Left ventricle myocardium inferior (tissue), 1 donor: ENCODE measurements at regions not wholly inside any gene's neighbourhood (a gene's known extent, or its start where the extent isn't known, plus 50 kb on each side); places are given as distances from the start of the nearest gene placed in this dataset.

Source experiments
- DNase-seq: peaks from one replicate; pipeline ENCODE4 v3.0.0-alpha.2; 2020
- H3K27ac ChIP-seq: fragments of 200-600 bp; replicated peaks from 2 replicates; pipeline ENCODE4 v1.8.0; 2021
- H3K27me3 ChIP-seq: fragments of 200-600 bp; 2 replicates; pipeline ENCODE4 v1.8.0; 2021; ENCODE audit warnings: low read depth
- H3K36me3 ChIP-seq: fragments of 200-600 bp; 2 replicates; pipeline ENCODE4 v1.8.0; 2021
- H3K4me1 ChIP-seq: fragments of 200-600 bp; 2 replicates; pipeline ENCODE4 v1.8.0; 2021
- H3K4me3 ChIP-seq: fragments of 200-600 bp; 2 replicates; pipeline ENCODE4 v1.8.0; 2021; ENCODE audit warnings: mild to moderate bottlenecking, moderate library complexity
- H3K9me3 ChIP-seq: fragments of 200-600 bp; replicated peaks from 2 replicates; pipeline ENCODE4 v1.8.0; 2021
- intact Hi-C: fragments of 100-400 bp; cut with micrococcal nuclease; formaldehyde crosslinking; loops from one replicate; pipeline ENCODE4 v1.11.0; 2022
- TF ChIP-seq, protein P1 (sequence below): fragments of 200-600 bp; IDR thresholded peaks from 2 replicates; pipeline ENCODE4 v1.8.0; 2021; ENCODE audit warnings: antibody characterized with exemption, mild to moderate bottlenecking, borderline replicate concordance
- donor health status: DM: no; HTN: yes; CAD: no; lungs with severe emphysema.

DNA sequence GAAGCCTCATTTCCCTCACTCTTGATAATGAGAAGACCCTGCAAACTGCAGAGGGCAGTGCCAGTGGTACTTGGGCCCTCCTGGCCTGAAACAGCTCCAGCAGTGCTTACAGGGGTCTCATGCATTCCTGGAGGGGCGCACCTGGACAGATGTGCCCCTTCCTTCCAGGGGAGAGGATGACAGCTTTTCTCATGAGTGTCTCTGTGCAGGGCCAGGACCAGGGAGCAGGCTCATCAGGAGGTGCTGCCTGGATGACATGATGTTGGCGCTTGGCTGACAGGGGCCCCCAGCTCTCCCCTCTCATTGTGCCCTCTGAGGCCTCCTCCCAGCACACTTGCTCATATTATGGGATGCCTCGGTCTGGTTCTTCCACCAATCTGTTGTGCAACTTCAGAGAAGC is 95.1 kb upstream of the MYCN start:
- peaks cover 8% of the 10 kb centered on the region for H3K9me3 ChIP-seq
- TF ChIP-seq, protein P1, sequence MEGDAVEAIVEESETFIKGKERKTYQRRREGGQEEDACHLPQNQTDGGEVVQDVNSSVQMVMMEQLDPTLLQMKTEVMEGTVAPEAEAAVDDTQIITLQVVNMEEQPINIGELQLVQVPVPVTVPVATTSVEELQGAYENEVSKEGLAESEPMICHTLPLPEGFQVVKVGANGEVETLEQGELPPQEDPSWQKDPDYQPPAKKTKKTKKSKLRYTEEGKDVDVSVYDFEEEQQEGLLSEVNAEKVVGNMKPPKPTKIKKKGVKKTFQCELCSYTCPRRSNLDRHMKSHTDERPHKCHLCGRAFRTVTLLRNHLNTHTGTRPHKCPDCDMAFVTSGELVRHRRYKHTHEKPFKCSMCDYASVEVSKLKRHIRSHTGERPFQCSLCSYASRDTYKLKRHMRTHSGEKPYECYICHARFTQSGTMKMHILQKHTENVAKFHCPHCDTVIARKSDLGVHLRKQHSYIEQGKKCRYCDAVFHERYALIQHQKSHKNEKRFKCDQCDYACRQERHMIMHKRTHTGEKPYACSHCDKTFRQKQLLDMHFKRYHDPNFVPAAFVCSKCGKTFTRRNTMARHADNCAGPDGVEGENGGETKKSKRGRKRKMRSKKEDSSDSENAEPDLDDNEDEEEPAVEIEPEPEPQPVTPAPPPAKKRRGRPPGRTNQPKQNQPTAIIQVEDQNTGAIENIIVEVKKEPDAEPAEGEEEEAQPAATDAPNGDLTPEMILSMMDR: no peak
- intact Hi-C loops: no loop called here
- no peaks in the 10 kb centered on the region for H3K4me1 ChIP-seq
- H3K27me3 ChIP-seq: no peaks in the 10 kb centered on the region
- no peaks in the 10 kb centered on the region for H3K36me3 ChIP-seq
- DNase-seq: no peak
- H3K27ac ChIP-seq: no peak overlapping the region
- no peak overlapping the region for H3K4me3 ChIP-seq

DNA sequence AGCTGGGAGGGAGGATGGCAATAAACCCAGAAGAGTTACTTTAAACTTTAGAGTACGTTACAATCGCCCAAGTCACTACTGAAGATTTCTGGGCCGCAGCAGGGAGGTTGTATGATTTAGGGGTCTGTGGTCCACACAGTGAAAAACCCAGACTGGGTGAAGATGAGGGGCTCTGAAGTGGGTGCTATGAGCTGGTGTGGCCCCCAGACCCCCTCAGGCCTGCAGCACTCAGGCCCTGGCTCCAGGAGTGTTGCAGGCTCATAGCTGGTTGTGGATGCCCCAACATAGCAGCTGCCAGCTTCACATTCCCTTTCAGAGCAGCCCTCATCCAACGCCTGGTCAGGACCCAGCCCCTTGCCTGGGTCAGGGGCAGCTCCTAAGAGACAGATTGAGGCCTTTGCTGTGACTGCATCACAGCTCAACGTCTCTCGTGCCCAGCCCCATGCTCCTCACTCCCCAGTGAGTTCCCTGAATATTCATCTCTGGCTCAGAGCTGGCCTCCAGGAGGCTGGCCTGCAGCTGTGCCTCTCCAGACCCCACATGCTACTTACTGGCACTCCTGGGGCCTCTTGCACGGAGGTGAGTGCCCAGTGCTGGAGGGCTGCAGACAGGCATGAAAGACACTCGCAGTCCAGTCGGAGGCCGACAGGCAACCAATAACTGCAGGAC is 94.5 kb upstream of the MYCN start:
- Histone ChIP-seq H3K36me3 (no peaks in the 10 kb centered on the region), H3K27me3 (no peaks in the 10 kb centered on the region), H3K9me3 (peaks cover 8% of the 10 kb centered on the region), H3K4me1 (no peaks in the 10 kb centered on the region), H3K27ac (no peak overlapping the region), H3K4me3 (no peak overlapping the region)
- TF ChIP-seq, protein P1: no peak
- DNase-seq: no peak
- intact Hi-C loops: no loop called here

DNA sequence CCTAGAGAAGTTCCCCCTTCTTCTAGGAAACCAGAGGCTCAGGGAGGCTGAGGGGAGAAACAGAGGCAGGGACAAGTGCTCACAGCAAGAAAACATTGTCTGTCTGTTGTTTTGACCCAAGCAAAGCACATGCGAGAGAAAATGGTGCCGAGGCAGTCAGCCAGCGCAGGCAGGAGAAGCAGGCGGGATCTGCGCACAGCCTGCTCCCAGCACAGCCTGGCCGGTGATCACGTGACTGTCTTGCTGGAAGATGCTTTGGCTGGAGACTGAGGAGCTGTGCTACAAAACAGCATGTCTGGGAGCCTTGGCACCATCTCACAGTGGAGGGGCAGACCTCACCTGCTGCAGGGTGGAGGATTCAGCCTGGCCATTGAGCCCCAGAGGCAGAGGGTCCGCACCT is 93.7 kb upstream of the MYCN start:
- intact Hi-C loops: no loop called here
- Histone ChIP-seq H3K27me3 (no peaks in the 10 kb centered on the region), H3K4me1 (no peaks in the 10 kb centered on the region)

DNA sequence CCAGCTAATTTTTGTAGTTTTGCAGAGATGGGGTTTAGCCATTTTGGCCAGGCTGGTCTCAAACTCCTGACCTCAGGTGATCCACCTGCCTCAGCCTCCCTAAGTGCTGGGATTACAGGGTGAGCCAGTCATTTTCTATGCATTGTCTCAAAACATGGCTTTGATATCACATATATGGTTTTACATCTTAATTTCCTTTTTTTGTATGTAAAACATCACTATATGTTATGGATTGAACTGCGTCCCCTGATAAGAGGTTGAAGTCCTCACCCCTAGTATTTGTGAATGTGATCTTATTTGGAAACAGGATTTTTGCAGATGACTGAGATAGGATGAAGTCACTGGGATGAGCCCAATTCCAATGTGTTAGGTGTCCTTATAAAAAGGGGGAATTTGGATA is 89.8 kb upstream of the MYCN start:
- Histone ChIP-seq H3K9me3 (peaks cover 8% of the 10 kb centered on the region), H3K27ac (no peak overlapping the region), H3K36me3 (no peaks in the 10 kb centered on the region), H3K27me3 (no peaks in the 10 kb centered on the region), H3K4me1 (no peaks in the 10 kb centered on the region), H3K4me3 (no peak overlapping the region)
- TF ChIP-seq, protein P1: no peak
- intact Hi-C loops: no loop called here
- no peak for DNase-seq

More for the DNA sequence above, 93.7 kb upstream of the MYCN start:
- H3K4me3 ChIP-seq: no peak overlapping the region
- DNase-seq: no peak
- peaks cover 8% of the 10 kb centered on the region for H3K9me3 ChIP-seq
- TF ChIP-seq, protein P1: no peak
- H3K36me3 ChIP-seq: no peaks in the 10 kb centered on the region
- no peak overlapping the region for H3K27ac ChIP-seq

DNA sequence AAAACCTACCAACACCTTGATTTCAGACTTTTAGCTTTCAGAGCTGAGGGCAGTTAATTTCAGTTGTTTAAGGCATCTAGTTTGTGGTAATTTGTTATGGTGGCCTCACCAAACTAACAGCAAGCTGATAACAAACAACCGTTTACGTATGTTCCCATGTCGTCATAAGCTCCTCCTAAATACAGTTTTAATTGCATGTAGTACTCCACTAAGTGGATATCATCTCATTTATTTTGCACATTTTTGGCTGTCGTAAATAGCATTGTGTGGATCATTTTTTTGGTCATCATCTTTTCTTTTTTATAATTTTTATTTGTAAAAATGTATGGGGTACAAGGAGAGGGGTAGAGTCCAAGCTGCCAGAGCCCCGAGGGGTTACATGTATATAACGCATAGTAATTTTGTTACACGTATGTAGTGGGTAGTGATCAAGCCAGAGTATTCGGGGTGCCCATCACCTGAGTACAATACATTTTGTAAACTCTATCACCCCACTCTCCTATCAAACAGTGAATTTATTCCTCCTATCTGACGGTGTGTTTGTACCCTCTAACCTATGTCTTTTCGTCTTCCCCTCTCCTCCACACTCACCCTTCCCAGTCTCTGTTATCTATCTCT is 89.2 kb upstream of the MYCN start:
- no peak for DNase-seq
- intact Hi-C loops: no loop called here
- H3K4me3 ChIP-seq: no peak overlapping the region
- no peaks in the 10 kb centered on the region for H3K4me1 ChIP-seq
- no peaks in the 10 kb centered on the region for H3K27me3 ChIP-seq
- peaks cover 8% of the 10 kb centered on the region for H3K9me3 ChIP-seq
- no peak overlapping the region for H3K27ac ChIP-seq
- no peaks in the 10 kb centered on the region for H3K36me3 ChIP-seq
- TF ChIP-seq, protein P1: no peak
